HG03045 (cell line): ENCODE measurements at regions not wholly inside any gene's neighbourhood (a gene's known extent, or its start where the extent isn't known, plus 50 kb on each side); places are given as distances from the start of the nearest gene placed in this dataset.

Experiments
- ATAC-seq: cut with Tn5 transposase; IDR thresholded peaks from one replicate; pipeline ENCODE4 v1.9.1; 2021; ENCODE audit warnings: mild to moderate bottlenecking, moderate library complexity; ENCODE audit not compliant: unreplicated experiment

DNA sequence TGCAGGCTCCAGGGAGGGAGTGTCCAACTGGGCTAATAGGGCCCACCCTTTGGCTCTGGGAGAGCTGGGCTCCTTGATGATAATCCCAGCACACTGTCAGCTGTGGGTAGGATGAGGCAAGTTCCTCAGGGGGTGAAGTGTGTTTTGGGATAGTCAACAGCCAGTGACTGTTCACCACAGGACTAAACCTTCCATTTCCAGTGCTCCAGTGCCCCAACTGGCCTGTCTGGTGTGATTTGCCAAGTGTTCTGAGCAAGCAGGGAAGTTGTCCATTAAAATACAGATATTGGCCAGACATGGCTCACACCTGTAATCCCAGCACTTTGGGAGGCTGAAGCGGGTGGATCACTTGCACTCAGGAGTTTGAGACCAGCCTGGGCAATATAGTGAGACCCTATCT is 150.9 kb downstream of the TM9SF2 start:
- no peak for ATAC-seq

DNA sequence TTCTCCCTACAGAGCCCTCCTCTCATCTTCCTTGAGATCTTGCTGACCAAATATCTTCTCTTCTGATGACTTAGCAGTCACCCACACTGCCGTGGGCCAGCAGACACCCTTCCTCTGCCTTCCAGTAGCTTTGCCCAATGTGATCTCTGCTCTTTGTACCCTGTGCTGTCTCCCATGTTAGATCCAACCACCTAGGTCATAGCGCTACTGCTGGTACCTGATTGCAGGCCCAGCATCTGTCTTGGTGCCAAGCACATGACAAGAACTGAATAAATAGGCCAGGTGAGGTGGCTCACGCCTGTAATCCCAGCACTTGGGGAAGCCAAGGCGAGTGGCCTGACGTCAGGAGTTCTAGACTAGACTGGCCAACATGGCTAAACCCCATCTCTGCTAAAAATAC is 149.7 kb downstream of the TM9SF2 start:
- no peak for ATAC-seq

- no peak for ATAC-seq
These were observed 149.1 kb downstream of the TM9SF2 start for GRCh38 chr13:99650410-99650809.

GRCh38 chr13:99648927-99649326 is 147.7 kb downstream of the TM9SF2 start:
- no peak for ATAC-seq

GRCh38 chr13:99648066-99648665 is 146.9 kb downstream of the TM9SF2 start:
- ATAC-seq, result no peak

DNA sequence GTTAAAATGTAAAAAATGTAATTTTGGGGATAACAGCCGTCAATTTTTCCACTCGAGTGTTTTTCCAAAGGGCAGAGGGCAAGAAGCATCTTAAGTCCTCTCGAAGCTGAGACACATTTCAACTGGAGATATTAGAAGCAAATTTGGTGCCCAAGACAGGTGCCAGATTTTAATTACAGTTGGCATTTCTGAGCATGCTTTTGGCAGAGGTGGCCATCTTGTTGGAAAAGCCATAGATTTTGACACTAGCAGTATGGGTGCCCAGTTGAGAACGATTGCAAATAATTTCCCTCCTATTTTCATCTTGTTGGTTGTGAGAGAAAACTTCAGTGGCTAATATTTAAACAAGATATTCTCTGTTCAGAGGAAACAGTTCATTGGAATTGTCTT is 146.3 kb downstream of the TM9SF2 start:
- no peak for ATAC-seq

DNA sequence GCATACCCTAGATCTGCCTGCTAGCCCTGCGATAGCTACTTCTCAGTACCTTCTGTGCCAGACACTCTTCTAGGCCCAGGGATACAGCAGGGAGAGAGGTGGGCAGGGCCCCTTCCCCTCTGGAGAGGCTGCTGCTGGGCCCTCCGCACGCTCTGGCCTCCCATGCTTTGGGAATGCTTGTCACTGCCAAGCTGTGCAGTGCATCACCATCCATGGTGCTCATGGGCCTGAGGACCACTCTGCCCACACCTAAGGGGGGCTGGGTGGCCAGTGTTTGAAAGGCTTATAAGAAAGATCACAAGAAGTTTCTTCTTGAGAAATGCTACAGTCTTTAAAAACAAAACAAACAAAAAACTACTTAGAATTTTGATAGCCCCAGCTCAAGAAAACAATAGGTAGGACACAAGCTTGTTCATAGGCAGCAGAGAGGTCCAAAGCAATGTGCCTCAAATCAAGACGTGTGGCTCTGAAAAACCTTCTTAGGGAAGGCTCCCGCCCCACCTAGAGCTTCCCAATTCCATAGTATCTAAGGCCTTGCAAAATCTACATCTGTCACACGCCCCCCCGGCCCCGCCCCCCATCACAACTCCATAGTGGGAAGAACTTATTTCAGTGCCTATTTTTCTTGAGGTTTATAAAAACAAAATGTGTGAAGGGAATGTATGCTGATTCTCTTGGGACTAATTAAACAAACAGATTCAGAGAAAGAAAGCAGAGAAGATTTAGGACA is 145.8 kb downstream of the TM9SF2 start:
- ATAC-seq, result no peak

GRCh38 chr13:99642841-99643240 is 141.6 kb downstream of the TM9SF2 start:
- ATAC-seq, result no peak

DNA sequence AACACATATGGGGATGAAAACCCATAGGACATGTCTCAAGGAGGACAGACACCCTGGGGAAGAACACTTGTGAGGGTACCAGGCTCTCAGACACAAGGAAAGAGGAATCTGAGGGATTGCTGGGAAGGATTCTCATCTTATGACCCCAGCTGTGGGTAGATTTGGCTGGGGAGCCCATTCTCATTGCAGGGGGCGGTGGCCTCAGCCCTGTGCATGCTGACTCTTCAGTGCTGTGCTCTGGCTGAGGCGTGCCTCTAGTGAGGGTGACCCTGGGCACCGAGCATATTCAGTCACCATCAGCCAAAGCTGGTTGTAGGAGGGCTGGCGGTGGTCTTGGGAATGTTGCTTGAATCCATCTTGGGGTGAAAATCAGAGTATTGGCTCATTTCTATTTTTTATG is 140.7 kb downstream of the TM9SF2 start:
- no peak for ATAC-seq

DNA sequence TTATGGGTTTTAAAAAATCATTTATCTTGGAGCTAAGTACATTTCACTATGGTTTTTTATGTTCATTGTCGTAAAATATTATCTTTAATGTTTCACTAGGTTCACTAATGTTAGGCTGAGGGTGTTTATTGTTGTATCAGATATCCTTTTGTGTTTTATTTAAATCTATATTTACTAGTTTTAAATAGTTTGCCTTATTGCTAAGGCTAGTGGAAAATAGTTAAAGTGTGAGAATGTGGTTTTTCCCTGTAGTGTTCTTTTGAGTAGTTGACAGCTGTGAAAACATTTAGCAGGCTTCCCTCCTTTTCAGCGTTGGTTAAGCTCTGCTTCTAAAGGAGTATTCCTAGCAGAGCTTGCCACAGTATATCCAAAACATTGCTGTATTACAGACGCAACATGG is 139.0 kb downstream of the TM9SF2 start:
- no peak for ATAC-seq

DNA sequence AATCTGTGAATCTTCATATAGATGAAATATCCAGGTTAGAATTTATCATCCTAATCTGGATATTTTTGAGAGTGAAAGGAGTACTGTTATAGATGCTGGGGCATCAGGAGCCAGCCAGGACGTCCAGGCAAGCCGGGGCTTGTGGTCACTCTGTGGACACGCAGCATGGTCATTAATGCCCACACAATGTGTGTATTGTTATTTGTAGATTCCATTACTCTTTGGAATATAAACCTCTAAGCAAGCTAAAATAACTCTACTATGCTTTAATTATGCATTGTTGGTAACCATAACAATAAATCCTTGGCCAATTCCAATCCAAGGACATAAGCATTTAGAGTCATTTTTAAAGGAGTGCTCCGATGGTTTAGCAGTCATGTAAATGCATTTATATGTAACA is 137.9 kb downstream of the TM9SF2 start:
- ATAC-seq, result no peak

GRCh38 chr13:99636728-99637353 is 135.6 kb downstream of the TM9SF2 start:
- no peak for ATAC-seq

DNA sequence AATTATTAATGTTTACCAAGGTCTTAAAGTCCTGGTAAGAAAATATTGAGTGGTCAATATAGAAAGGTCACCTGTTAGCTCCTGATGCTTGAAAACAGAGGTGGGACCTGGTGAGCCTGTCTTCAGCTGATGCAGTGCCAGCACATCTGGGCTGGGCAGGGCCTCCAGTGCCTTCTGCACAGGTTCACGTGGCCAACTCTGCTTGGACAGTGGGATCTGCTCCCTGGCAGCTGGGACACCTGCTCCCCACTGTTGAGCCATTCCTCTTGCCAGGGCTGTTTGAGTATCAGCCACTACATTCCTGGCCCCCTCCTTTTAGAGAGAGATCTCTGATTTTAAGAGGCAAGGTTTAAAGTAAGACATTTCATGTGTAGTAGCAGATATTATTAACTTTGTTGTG is 135.0 kb downstream of the TM9SF2 start:
- no peak for ATAC-seq

GRCh38 chr13:99634672-99635071 is 133.4 kb downstream of the TM9SF2 start:
- no peak for ATAC-seq

DNA sequence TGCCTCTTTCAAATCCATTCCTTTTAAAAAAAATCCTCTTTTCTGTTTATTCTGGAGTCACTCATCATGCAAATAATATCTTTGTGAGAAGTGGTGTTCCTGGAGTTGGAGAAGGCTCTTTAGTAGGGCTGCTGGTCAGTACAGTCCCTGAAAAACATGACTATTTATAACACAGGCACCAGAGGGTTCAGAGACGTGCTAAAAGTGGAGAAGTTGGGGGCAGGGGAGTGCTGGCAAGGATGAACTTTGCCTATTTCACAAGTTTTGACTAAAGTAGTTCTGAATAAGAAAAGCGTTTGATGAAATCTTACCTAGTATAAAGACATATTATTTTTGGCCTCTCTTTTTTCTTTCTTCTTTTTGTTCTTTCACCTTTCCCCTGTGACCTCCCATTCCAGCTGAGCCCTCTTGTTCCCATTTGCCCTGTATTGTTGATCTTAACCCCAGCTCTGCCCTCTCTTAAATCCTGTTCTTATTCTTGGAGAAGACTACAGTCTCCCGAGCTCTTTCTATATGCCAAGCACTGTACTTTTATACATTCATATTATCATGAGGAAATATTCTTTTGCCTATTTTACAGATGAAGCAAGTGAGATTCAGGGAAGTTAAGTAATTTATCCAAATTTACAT is 129.1 kb downstream of the TM9SF2 start:
- no peak for ATAC-seq

DNA sequence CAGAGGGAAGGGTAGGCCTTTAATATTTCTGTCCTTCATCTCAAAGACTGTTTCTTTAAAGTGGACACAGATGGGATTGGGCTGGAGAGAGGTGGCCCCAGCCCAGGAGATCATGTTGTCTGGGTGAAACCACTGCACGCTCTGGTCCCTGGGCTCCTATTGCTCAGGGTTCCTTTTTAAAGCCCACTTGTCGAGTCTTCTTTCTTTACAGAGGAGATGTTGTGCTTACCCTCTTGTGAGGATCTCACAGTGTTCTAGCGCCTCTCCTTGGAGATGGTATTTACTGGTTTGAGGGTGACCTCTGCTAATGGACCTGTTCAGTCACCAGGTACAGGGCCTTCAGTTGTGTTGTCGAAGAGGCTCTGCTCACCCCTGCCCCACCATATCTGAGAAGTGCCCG is 128.4 kb downstream of the TM9SF2 start:
- no peak for ATAC-seq

DNA sequence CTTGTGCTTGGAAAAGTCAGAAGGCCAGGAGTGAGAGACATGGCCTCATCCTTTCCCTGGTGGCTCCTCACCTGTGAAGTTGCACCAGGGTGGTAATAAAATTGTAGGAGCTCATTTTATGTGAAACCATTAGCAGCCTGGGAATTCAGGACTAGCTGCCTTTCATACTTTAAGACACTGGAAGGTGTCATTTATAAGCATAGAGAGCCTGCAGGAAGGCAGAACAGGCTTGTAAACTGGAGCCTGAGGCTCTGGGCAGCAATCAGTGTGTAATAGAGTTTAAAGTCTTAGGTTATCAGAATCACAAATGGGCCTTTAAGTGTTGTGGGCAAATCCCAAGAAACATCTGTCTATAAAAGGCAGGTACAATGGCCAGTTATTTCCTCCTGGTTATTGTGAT is 127.2 kb downstream of the TM9SF2 start:
- no peak for ATAC-seq

DNA sequence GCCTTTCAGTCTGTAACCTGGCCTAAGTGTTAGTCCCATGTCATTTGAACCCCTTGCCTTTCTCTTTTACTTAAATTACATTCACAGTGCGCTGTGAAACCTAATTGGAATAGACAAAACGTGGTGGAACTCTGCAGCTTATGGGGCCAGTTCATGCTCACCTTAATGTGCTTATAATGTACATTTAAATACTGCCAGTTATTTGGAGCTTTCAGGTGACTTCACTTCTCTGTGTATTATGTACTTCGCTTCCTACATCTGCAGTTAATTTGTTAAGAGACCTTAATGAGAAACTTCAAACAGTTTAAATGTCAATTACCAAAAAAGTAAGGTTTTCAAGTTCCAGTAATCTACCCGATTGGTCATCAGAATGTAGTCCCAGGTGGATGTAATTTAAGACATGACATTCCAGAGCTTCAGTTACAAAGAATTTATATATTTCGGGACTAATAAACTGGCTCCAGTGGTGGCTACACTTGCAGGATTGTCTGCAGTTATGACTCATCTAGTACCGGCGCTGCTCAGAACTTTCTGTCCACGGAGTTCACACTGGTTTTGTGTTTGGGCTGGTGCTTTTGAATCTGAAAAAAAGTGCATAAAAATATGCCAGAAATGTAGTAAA is 125.3 kb downstream of the TM9SF2 start:
- no peak for ATAC-seq

DNA sequence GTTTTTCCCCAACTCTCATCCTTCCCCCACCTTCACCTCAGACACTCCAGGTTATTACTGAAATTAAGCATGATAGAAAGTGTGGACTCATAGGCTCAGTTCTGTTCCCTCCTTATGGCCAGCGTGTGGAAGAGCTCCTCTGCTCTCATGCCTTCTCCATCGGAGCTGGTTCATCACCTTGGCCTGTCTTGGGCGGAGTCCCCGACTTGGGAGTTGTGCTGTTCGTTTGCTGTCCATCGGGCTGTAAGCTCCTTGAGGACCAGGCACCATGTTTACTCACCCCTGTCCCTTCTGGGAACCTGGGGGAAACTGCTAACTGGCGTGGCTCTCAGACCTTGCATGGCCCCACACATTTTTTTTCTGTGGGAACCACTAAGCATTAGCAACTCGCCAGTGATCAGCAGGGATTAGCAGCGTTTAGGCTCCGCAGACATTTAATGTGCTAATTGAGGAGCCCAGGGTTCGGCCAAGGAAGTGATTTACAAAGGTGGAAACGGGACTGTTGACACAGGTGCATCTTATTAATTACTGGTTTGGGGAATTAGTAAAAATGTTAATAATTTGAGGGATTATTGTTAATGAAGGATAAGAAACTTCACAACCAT is 123.8 kb downstream of the TM9SF2 start:
- ATAC-seq, result no peak

GRCh38 chr13:99620806-99621205 is 119.5 kb downstream of the TM9SF2 start:
- ATAC-seq, result no peak

DNA sequence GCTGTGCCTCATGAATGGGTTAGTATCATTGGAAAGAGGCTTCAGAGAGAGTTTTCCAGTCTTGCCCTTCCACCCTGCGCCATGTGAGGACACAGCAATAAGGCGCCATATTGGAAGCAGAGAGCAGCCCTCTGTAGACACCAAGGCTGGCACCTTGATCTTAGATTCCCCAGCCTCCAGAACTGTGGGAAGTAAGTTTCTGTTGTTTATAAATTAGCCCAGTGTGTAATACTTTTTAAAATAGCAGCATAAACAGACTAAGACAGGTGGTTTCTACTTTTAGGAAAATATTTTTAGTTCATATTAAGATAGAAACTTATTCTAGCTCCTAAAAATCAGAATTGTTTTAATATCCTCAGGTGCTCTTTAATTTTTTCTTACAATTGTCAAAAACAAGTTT is 117.9 kb downstream of the TM9SF2 start:
- no peak for ATAC-seq
